Aorta (tissue), 5 donors: ENCODE measurements at regions not wholly inside any gene's neighbourhood (a gene's known extent, or its start where the extent isn't known, plus 50 kb on each side); places are given as distances from the start of the nearest gene placed in this dataset.

Experiments
- ATAC-seq: fragments of 200-7000 bp; cut with Tn5 transposase; one replicate; pipeline ENCODE4 v1.9.1; 2022; ENCODE audit warnings: moderate library complexity; ENCODE audit not compliant: low FRiP score
- DNase-seq, 2 donors: peaks; one replicate each; pipeline ENCODE4 v3.0.0-alpha.2; 2020
- H3K27ac ChIP-seq, 2 donors: one replicate each; pipeline ENCODE4 v1.5.1; 2013; ENCODE audit warnings: low read length in 2 of 2, mild to moderate bottlenecking in 2 of 2, moderate library complexity in 2 of 2, control low read depth in 1 of 2, inconsistent platforms in 1 of 2, low read depth in 1 of 2
- H3K27me3 ChIP-seq, 2 donors: one replicate each; pipeline ENCODE4 v1.6.1; 2013; ENCODE audit warnings: control low read depth in 1 of 2, low read length in 1 of 2, mild to moderate bottlenecking in 1 of 2, moderate library complexity in 1 of 2; ENCODE audit not compliant: insufficient read depth in 2 of 2, control insufficient read depth in 1 of 2
- H3K36me3 ChIP-seq, 2 donors: one replicate each; pipeline ENCODE4 v1.6.1; 2013; ENCODE audit warnings: control low read depth in 1 of 2, low read length in 1 of 2, mild to moderate bottlenecking in 1 of 2; ENCODE audit not compliant: insufficient read depth in 2 of 2, control insufficient read depth in 1 of 2
- H3K4me1 ChIP-seq, 2 donors: one replicate each; pipeline ENCODE4 v1.6.1; 2013; ENCODE audit warnings: low read length in 2 of 2, control low read depth in 1 of 2, mild to moderate bottlenecking in 1 of 2, moderate library complexity in 1 of 2; ENCODE audit not compliant: insufficient read depth in 2 of 2, control insufficient read depth in 1 of 2
- H3K4me3 ChIP-seq, 2 donors: one replicate each; pipeline ENCODE4 v1.5.1; 2013; ENCODE audit warnings: low read length in 2 of 2, control low read depth in 1 of 2, mild to moderate bottlenecking in 1 of 2
- H3K9me3 ChIP-seq: one replicate; pipeline ENCODE4 v1.6.1; 2013; ENCODE audit warnings: mild to moderate bottlenecking, low read length; ENCODE audit not compliant: control insufficient read depth
- WGBS, 2 donors: extraction: QIAGEN DNeasy Blood & Tissue Kit; methylation state at CpG; one replicate each; pipeline ENCODE4 v1.1.7; 2013; 5-methylcytosine and 5-hydroxymethylcytosine counted together
- intact Hi-C, 2 donors: fragments of 100-400 bp; cut with DNase I; formaldehyde crosslinking; loops; one replicate each; pipeline versions ENCODE4 v1.14.2 to v1.15.0; 2022
- donor health status: healthy with polysubstance abuse.
- donor health status: Bipolar disorder and iron deficiency.
- donor health status: DM: no; HTN: no; CAD: no.
- donor health status: DM: no; HTN: no; CAD: no.
- donor health status: DM: yes; HTN: yes; CAD: no.

- no peak overlapping the region for H3K27ac ChIP-seq
- ATAC-seq = no peak
- H3K36me3 ChIP-seq = no peaks in the 10 kb centered on the region
- intact Hi-C loops = no loop called here
- H3K4me1 ChIP-seq = no peaks in the 10 kb centered on the region
- H3K9me3 ChIP-seq = no peaks in the 10 kb centered on the region
- no peak for DNase-seq
- 71 to 76% methylated on average over 21 of the region's 21 CpGs for WGBS, 2 donors
- H3K4me3 ChIP-seq = no peak overlapping the region
- no peaks in the 10 kb centered on the region for H3K27me3 ChIP-seq
These were observed 194.2 kb downstream of the GPAM start for GRCh38 chr10:111989136-111989911.

DNA sequence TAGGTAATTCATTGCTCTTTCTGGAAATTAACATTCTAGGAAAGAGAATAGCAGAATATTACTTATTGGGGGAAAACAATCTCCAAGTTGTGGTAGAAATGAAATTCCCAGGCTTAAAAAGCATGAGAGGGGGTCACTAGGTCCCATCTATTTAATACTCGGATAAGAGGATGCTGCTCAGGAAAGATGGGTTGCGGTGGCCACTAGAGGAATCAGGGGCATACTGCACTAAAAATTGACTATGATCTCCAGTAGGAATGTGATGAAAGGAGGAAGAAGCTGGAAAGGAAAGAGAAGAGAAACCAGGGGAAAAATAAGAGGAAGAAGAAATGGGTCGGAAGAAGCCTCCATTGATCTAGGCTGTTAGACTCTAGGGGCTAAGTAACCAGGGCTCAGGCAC is 192.8 kb downstream of the GPAM start:
- Histone ChIP-seq H3K4me1 (no peaks in the 10 kb centered on the region), H3K36me3 (no peaks in the 10 kb centered on the region), H3K4me3 (no peak overlapping the region), H3K27me3 (no peaks in the 10 kb centered on the region), H3K9me3 (peaks cover 4% of the 10 kb centered on the region), H3K27ac (no peak overlapping the region)
- WGBS, 2 donors = 69 to 70% methylated on average over 3 of the region's 3 CpGs
- DNase-seq (no peak), ATAC-seq (no peak)
- intact Hi-C loops = no loop called here

DNA sequence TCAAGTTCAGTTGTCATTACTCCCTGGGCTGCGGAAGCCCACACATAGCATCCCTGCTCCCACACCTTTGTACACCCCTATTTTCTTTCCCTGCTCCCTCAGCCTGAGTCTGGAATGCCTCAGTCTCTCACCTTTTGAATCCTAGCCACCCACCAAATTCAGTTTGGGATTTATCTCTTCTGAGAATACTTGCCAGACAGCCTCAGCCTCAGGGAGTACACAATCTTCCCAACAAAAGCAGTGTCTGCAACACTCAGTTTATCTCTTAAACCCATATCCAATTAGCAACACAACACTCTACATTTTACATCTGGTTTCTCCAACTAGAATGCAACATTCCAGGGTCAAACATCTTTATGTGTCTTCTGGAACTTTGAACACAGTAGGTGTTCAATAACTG is 190.2 kb downstream of the GPAM start:
- Histone ChIP-seq H3K36me3 (no peaks in the 10 kb centered on the region), H3K4me3 (no peak overlapping the region), H3K4me1 (no peaks in the 10 kb centered on the region), H3K9me3 (peaks cover 4% of the 10 kb centered on the region), H3K27ac (no peak overlapping the region), H3K27me3 (no peaks in the 10 kb centered on the region)
- intact Hi-C loops = no loop called here
- 89 to 100% methylated on average over 1 of the region's 1 CpG for WGBS, 2 donors
- no peak for DNase-seq
- no peak for ATAC-seq

- Histone ChIP-seq H3K9me3 (peaks cover 4% of the 10 kb centered on the region), H3K36me3 (no peaks in the 10 kb centered on the region), H3K4me3 (no peak overlapping the region), H3K27ac (no peak overlapping the region), H3K27me3 (no peaks in the 10 kb centered on the region), H3K4me1 (no peaks in the 10 kb centered on the region)
- ATAC-seq (no peak), DNase-seq (no peak)
- WGBS, 2 donors = 56 to 66% methylated on average over 4 of the region's 4 CpGs
- intact Hi-C loops = no loop called here
These were observed 189.6 kb downstream of the GPAM start for GRCh38 chr10:111993872-111994426.

DNA sequence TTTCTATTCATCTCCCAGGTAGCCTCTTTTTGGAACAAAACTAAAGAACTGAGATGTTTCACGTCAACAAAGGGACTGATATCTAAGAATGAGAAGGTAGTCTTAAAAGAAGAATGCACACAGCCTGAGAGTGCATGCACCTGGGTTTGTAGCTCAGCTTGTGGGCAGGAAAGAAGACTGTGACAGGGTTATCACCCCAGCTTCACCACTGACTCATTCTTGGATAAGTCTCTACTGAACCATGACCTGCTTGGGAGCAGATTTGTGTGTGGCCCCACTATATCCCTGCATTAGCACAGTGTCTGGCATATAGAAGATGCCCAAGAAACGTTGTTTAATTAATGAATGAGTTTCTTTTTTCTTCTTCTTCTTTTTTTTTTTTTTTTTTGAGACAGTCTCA is 187.5 kb downstream of the GPAM start:
- Histone ChIP-seq H3K4me1 (no peaks in the 10 kb centered on the region), H3K27me3 (no peaks in the 10 kb centered on the region), H3K4me3 (no peak overlapping the region), H3K27ac (no peak overlapping the region), H3K9me3 (peaks cover 4% of the 10 kb centered on the region), H3K36me3 (no peaks in the 10 kb centered on the region)
- 57 to 64% methylated on average over 2 of the region's 2 CpGs for WGBS, 2 donors
- intact Hi-C loops = no loop called here
- DNase-seq (no peak), ATAC-seq (no peak)

GRCh38 chr10:111998728-111999127 is 184.8 kb downstream of the GPAM start:
- intact Hi-C loops = no loop called here
- 73 to 79% methylated on average over 7 of the region's 7 CpGs for WGBS, 2 donors
- no peaks in the 10 kb centered on the region for H3K27me3 ChIP-seq
- H3K9me3 ChIP-seq = peaks cover 4% of the 10 kb centered on the region
- no peaks in the 10 kb centered on the region for H3K36me3 ChIP-seq
- H3K4me3 ChIP-seq = no peak overlapping the region
- no peak for ATAC-seq
- no peak for DNase-seq
- H3K27ac ChIP-seq = no peak overlapping the region
- no peaks in the 10 kb centered on the region for H3K4me1 ChIP-seq

- peaks cover 4% of the 10 kb centered on the region for H3K9me3 ChIP-seq
- no peak for DNase-seq
- ATAC-seq = no peak
- H3K4me1 ChIP-seq = no peaks in the 10 kb centered on the region
- 39 to 54% methylated on average over 4 of the region's 4 CpGs for WGBS, 2 donors
- H3K27ac ChIP-seq = no peak overlapping the region
- no peak overlapping the region for H3K4me3 ChIP-seq
- intact Hi-C loops = no loop called here
- no peaks in the 10 kb centered on the region for H3K36me3 ChIP-seq
- no peaks in the 10 kb centered on the region for H3K27me3 ChIP-seq
These were observed 184.2 kb downstream of the GPAM start for GRCh38 chr10:111999205-111999914.

GRCh38 chr10:111999915-112000302 is 183.7 kb downstream of the GPAM start:
- H3K4me3 ChIP-seq = no peak overlapping the region
- WGBS, 2 donors = 33 to 38% methylated on average over 3 of the region's 3 CpGs
- no peaks in the 10 kb centered on the region for H3K36me3 ChIP-seq
- H3K9me3 ChIP-seq = no peaks in the 10 kb centered on the region
- intact Hi-C loops = no loop called here
- no peaks in the 10 kb centered on the region for H3K27me3 ChIP-seq
- DNase-seq (no peak), ATAC-seq (no peak)
- H3K27ac ChIP-seq = no peak overlapping the region
- H3K4me1 ChIP-seq = no peaks in the 10 kb centered on the region

DNA sequence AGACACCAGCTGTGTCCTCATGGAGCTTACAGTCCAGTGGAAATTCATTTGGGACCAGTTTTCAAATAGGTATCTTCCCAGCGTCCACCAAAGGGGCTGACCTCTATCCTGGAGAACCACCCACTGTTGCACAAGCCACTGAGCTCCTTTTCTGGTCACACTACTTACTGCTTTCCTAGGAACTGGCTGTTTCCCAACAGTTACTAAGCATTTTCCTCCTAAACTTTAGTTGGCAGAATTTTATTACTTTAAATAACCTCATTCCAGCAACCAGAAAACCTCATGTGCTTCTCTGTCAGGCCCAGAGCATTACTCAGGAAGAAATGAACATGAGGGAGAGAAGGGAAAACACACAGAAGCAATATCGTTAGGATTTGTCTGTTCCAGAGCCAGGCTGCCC is 183.1 kb downstream of the GPAM start:
- no peak overlapping the region for H3K27ac ChIP-seq
- no peak overlapping the region for H3K4me3 ChIP-seq
- no peaks in the 10 kb centered on the region for H3K36me3 ChIP-seq
- WGBS, 2 donors = 40 to 49% methylated on average over 2 of the region's 2 CpGs
- intact Hi-C loops = no loop called here
- H3K27me3 ChIP-seq = no peaks in the 10 kb centered on the region
- DNase-seq (no peak), ATAC-seq (peak; percentile 67)
- no peaks in the 10 kb centered on the region for H3K4me1 ChIP-seq
- no peaks in the 10 kb centered on the region for H3K9me3 ChIP-seq
